Neural cell (in vitro differentiated cells): ENCODE measurements at regions not wholly inside any gene's neighbourhood (a gene's known extent, or its start where the extent isn't known, plus 50 kb on each side); places are given as distances from the start of the nearest gene placed in this dataset.

ENCODE experiments used
- H2AFZ ChIP-seq: fragments of 200-600, 300-800 bp; sonication (generic), shearing (Covaris generic); 2 replicates; pipeline ENCODE4 v1.6.0; 2014; ENCODE audit warnings: low read depth, mild to moderate bottlenecking, antibody characterized with exemption, low read length, moderate library complexity
- H3F3A ChIP-seq: fragments of 200-600 bp; shearing (Covaris generic); 2 replicates; pipeline ENCODE4 v1.6.1; 2016; ENCODE audit warnings: mild to moderate bottlenecking, moderate library complexity, mixed read lengths, antibody characterized with exemption, low read length; ENCODE audit not compliant: insufficient read depth, poor library complexity, severe bottlenecking
- H3K27ac ChIP-seq: fragments of 200-600, 300-800 bp; sonication (generic), shearing (Covaris generic); 2 replicates; pipeline ENCODE4 v1.5.1; 2014; ENCODE audit warnings: mild to moderate bottlenecking, low read length, moderate library complexity
- H3K27me3 ChIP-seq: fragments of 300-800, 200-600 bp; sonication (generic), shearing (Covaris generic); 2 replicates; pipeline ENCODE4 v1.6.0; 2014; ENCODE audit warnings: mild to moderate bottlenecking, low read depth, low read length, moderate library complexity; ENCODE audit not compliant: insufficient read depth
- H3K36me3 ChIP-seq: fragments of 300-800, 200-600 bp; sonication (generic), shearing (Covaris generic); 2 replicates; pipeline ENCODE4 v1.5.1; 2014; ENCODE audit warnings: mild to moderate bottlenecking, antibody characterized with exemption, low read length, moderate library complexity; ENCODE audit not compliant: insufficient read depth
- H3K4me2 ChIP-seq: fragments of 300-800, 200-600 bp; sonication (generic), shearing (Covaris generic); 2 replicates; pipeline ENCODE4 v1.6.0; 2014; ENCODE audit warnings: mild to moderate bottlenecking, low read length
- H3K4me3 ChIP-seq: fragments of 300-800, 200-600 bp; sonication (generic), shearing (Covaris generic); 2 replicates; pipeline ENCODE4 v1.5.1; 2014; ENCODE audit warnings: mild to moderate bottlenecking, low read length, moderate library complexity
- H3K79me2 ChIP-seq: fragments of 200-600 bp; shearing (Covaris generic); replicated peaks from 2 replicates; pipeline ENCODE4 v1.6.0; 2014; ENCODE audit warnings: mild to moderate bottlenecking, low read length, moderate library complexity; ENCODE audit not compliant: insufficient read depth
- H3K9ac ChIP-seq: fragments of 300-800, 200-600 bp; sonication (generic), shearing (Covaris generic); 2 replicates; pipeline ENCODE4 v1.6.1; 2016; ENCODE audit warnings: mild to moderate bottlenecking, low read length, mixed read lengths
- H3K9me2 ChIP-seq: fragments of 200-600 bp; shearing (Covaris generic); 2 replicates; pipeline ENCODE4 v1.6.1; 2016; ENCODE audit warnings: mild to moderate bottlenecking, low read length, mixed read lengths; ENCODE audit not compliant: insufficient read depth
- H3K9me3 ChIP-seq: fragments of 200-600, 300-800 bp; sonication (generic), shearing (Covaris generic); 2 replicates; pipeline ENCODE4 v1.6.1; 2016; ENCODE audit warnings: mild to moderate bottlenecking, mixed run types, low read length, moderate library complexity, mixed read lengths
- H4K20me1 ChIP-seq: fragments of 200-600 bp; shearing (Covaris generic); 2 replicates; pipeline ENCODE4 v1.6.1; 2016; ENCODE audit warnings: mild to moderate bottlenecking, mixed run types; ENCODE audit not compliant: insufficient read depth
- CTCF ChIP-seq: fragments of 450-650 bp; IDR thresholded peaks from 2 replicates; pipeline ENCODE4 v1.5.1; 2014; ENCODE audit warnings: antibody characterized with exemption, mild to moderate bottlenecking, moderate library complexity; ENCODE audit not compliant: poor library complexity, severe bottlenecking
- EP300 ChIP-seq: fragments of 450-650 bp; conservative IDR thresholded peaks from 2 replicates; pipeline ENCODE4 v1.6.1; 2014; ENCODE audit warnings: antibody characterized with exemption, mild to moderate bottlenecking, moderate library complexity; ENCODE audit not compliant: poor library complexity, severe bottlenecking
- EZH2 ChIP-seq: fragments of 200-600, 300-800 bp; shearing (Covaris generic), sonication (generic); IDR thresholded peaks from 2 replicates; pipeline ENCODE4 v1.6.1; 2014; ENCODE audit warnings: antibody characterized with exemption, low read length, borderline replicate concordance, mild to moderate bottlenecking; ENCODE audit not compliant: insufficient read depth, poor library complexity, severe bottlenecking
- MXI1 ChIP-seq: fragments of 450-650 bp; conservative IDR thresholded peaks from 2 replicates; pipeline ENCODE4 v1.6.1; 2014; ENCODE audit warnings: antibody characterized with exemption, mild to moderate bottlenecking; ENCODE audit not compliant: poor library complexity, severe bottlenecking
- POLR2AphosphoS5 ChIP-seq: IDR thresholded peaks from 2 replicates; pipeline ENCODE4 v1.6.1; 2012
- RAD21 ChIP-seq: fragments of 450-650 bp; conservative IDR thresholded peaks from 2 replicates; pipeline ENCODE4 v1.6.1; 2014; ENCODE audit warnings: antibody characterized with exemption, mild to moderate bottlenecking, moderate library complexity
- REST ChIP-seq: IDR thresholded peaks from 2 replicates; pipeline ENCODE4 v1.6.1; 2012; ENCODE audit warnings: borderline replicate concordance
- SMC3 ChIP-seq: fragments of 450-650 bp; conservative IDR thresholded peaks from 2 replicates; pipeline ENCODE4 v1.6.1; 2014; ENCODE audit warnings: antibody characterized with exemption, mild to moderate bottlenecking, moderate library complexity; ENCODE audit not compliant: poor library complexity
- TAF1 ChIP-seq: IDR thresholded peaks from 2 replicates; pipeline ENCODE4 v1.6.1; 2012; ENCODE audit warnings: low read depth

- H3K36me3 ChIP-seq: no peaks in the 10 kb centered on the region
- H2AFZ ChIP-seq: no peak overlapping the region
- H4K20me1 ChIP-seq: no peaks in the 10 kb centered on the region
- no peaks in the 10 kb centered on the region for H3K79me2 ChIP-seq
- H3K4me2 ChIP-seq: no peak overlapping the region
- no peaks in the 10 kb centered on the region for H3K9me2 ChIP-seq
- H3K9ac ChIP-seq: no peak overlapping the region
- H3K27me3 ChIP-seq: no peaks in the 10 kb centered on the region
- H3K9me3 ChIP-seq: no peaks in the 10 kb centered on the region
- H3K4me3 ChIP-seq: no peak overlapping the region
- TF ChIP-seq EP300: no peak
- TF ChIP-seq RAD21: no peak
- no peak for TF ChIP-seq POLR2AphosphoS5
- TF ChIP-seq CTCF: no peak
- TF ChIP-seq REST: no peak
- no peak for TF ChIP-seq SMC3
- no peak for TF ChIP-seq MXI1
- no peak overlapping the region for H3K27ac ChIP-seq
- H3F3A ChIP-seq: no peaks in the 10 kb centered on the region
These were observed 231.2 kb downstream of the NHLRC3 start for GRCh38 chr13:39269411-39269810.

- H3K9me3 ChIP-seq: no peaks in the 10 kb centered on the region
- H3K27me3 ChIP-seq: no peaks in the 10 kb centered on the region
- no peak overlapping the region for H3K4me3 ChIP-seq
- no peaks in the 10 kb centered on the region for H3K9me2 ChIP-seq
- no peak overlapping the region for H2AFZ ChIP-seq
- H3K27ac ChIP-seq: no peak overlapping the region
- no peaks in the 10 kb centered on the region for H4K20me1 ChIP-seq
- TF ChIP-seq EZH2: no peak
- TF ChIP-seq RAD21: no peak
- no peak for TF ChIP-seq POLR2AphosphoS5
- no peak for TF ChIP-seq MXI1
- no peak for TF ChIP-seq SMC3
- no peak for TF ChIP-seq CTCF
- no peak for TF ChIP-seq EP300
- no peak for TF ChIP-seq TAF1
- no peak for TF ChIP-seq REST
- H3K9ac ChIP-seq: no peak overlapping the region
- no peaks in the 10 kb centered on the region for H3K79me2 ChIP-seq
- no peaks in the 10 kb centered on the region for H3K36me3 ChIP-seq
- H3K4me2 ChIP-seq: no peak overlapping the region
- no peaks in the 10 kb centered on the region for H3F3A ChIP-seq
These were observed 234.7 kb downstream of the NHLRC3 start for GRCh38 chr13:39272994-39273393.
